Hepatocyte (in vitro differentiated cells): ENCODE measurements at regions not wholly inside any gene's neighbourhood (a gene's known extent, or its start where the extent isn't known, plus 50 kb on each side); places are given as distances from the start of the nearest gene placed in this dataset.

Experiments used
- CTCF ChIP-seq: fragments of 200-600 bp; sonication (generic); IDR thresholded peaks from 2 replicates; pipeline ENCODE4 v1.5.1; 2016; ENCODE audit warnings: antibody characterized with exemption, mild to moderate bottlenecking; ENCODE audit not compliant: poor library complexity
- EZH2 ChIP-seq: fragments of 200-600 bp; sonication (generic); IDR thresholded peaks from 2 replicates; pipeline ENCODE4 v1.6.1; 2016; ENCODE audit warnings: antibody characterized with exemption, mild to moderate bottlenecking, borderline replicate concordance

- no peak for TF ChIP-seq CTCF
- TF ChIP-seq EZH2 = no peak
Observed at GRCh38 chr14:76641541-76641940, 119.7 kb upstream of the VASH1 start.
